Tibial nerve (tissue), 4 donors: ENCODE measurements at regions not wholly inside any gene's neighbourhood (a gene's known extent, or its start where the extent isn't known, plus 50 kb on each side); places are given as distances from the start of the nearest gene placed in this dataset.

Experiments used
- CTCF ChIP-seq, 5 experiments: fragments of 200-600 bp in 3 of 5; fragments of 450-650 bp in 2 of 5; sonication (generic) in 3 of 5; IDR thresholded peaks; one replicate each; pipeline ENCODE4 v1.5.1; 2016 to 2019; ENCODE audit warnings: antibody characterized with exemption in 5 of 5, mild to moderate bottlenecking in 3 of 5, moderate library complexity in 2 of 5
- EP300 ChIP-seq, 2 donors: sonication (generic); formaldehyde crosslinking; IDR thresholded peaks; one replicate each; pipeline ENCODE4 v1.6.1; 2017; ENCODE audit warnings: antibody characterized with exemption in 2 of 2, mild to moderate bottlenecking in 1 of 2
- POLR2A ChIP-seq, 2 donors: fragments of 450-650 bp; IDR thresholded peaks; one replicate each; pipeline ENCODE4 v1.6.1; 2017; ENCODE audit warnings: antibody characterized with exemption in 2 of 2, mild to moderate bottlenecking in 2 of 2, moderate library complexity in 2 of 2

GRCh38 chr4:181224852-181225251, 1018.4 kb upstream of the TENM3 start:
- no peak for TF ChIP-seq CTCF (IDR thresholded peaks at IDR 0.05)
- no peak for TF ChIP-seq POLR2A (IDR thresholded peaks at IDR 0.05)
- no peak for TF ChIP-seq EP300 (IDR thresholded peaks at IDR 0.05)
